GM21737 (cell line): ENCODE measurements at regions not wholly inside any gene's neighbourhood (a gene's known extent, or its start where the extent isn't known, plus 50 kb on each side); places are given as distances from the start of the nearest gene placed in this dataset.

Source experiments
- ATAC-seq: cut with Tn5 transposase; IDR thresholded peaks from one replicate; pipeline ENCODE4 v1.9.1; 2021; ENCODE audit warnings: mild to moderate bottlenecking, moderate library complexity; ENCODE audit not compliant: unreplicated experiment

- no peak for ATAC-seq
Observed at GRCh38 chr14:89613260-89614008, 196.4 kb upstream of the FOXN3 start.

GRCh38 chr14:89609500-89610100, 192.6 kb upstream of the FOXN3 start:
- ATAC-seq = no peak

- ATAC-seq = no peak
Observed at GRCh38 chr14:89607453-89607852, 190.4 kb upstream of the FOXN3 start.

- ATAC-seq = no peak
Observed at GRCh38 chr14:89603938-89604480, 187.0 kb upstream of the FOXN3 start.

GRCh38 chr14:89600950-89601826, 184.2 kb upstream of the FOXN3 start:
- ATAC-seq = no peak

- no peak for ATAC-seq
Observed at GRCh38 chr14:89600029-89600428, 183.0 kb upstream of the FOXN3 start.

- no peak for ATAC-seq
Observed at GRCh38 chr14:89598548-89599186, 181.6 kb upstream of the FOXN3 start.

GRCh38 chr14:89592961-89593360, 175.9 kb upstream of the FOXN3 start:
- ATAC-seq = no peak

GRCh38 chr14:89589400-89590118, 172.5 kb upstream of the FOXN3 start:
- ATAC-seq = peak; percentile 55

- no peak for ATAC-seq
Observed at GRCh38 chr14:89588840-89589296, 171.8 kb upstream of the FOXN3 start.

- ATAC-seq = no peak
Observed at GRCh38 chr14:89588016-89588415, 171.0 kb upstream of the FOXN3 start.

GRCh38 chr14:89587136-89587420, 170.0 kb upstream of the FOXN3 start:
- no peak for ATAC-seq

- ATAC-seq = no peak
Observed at GRCh38 chr14:89586258-89587135, 169.5 kb upstream of the FOXN3 start.

- ATAC-seq = no peak
Observed at GRCh38 chr14:89578156-89578555, 161.1 kb upstream of the FOXN3 start.

GRCh38 chr14:89576960-89577359, 159.9 kb upstream of the FOXN3 start:
- ATAC-seq = no peak

GRCh38 chr14:89576145-89576927, 159.3 kb upstream of the FOXN3 start:
- no peak for ATAC-seq

- no peak for ATAC-seq
Observed at GRCh38 chr14:89575386-89576061, 158.5 kb upstream of the FOXN3 start.

GRCh38 chr14:89574420-89574819, 157.4 kb upstream of the FOXN3 start:
- no peak for ATAC-seq
